HEK293 (cell line): ENCODE measurements at regions not wholly inside any gene's neighbourhood (a gene's known extent, or its start where the extent isn't known, plus 50 kb on each side); places are given as distances from the start of the nearest gene placed in this dataset.

Experiments
- CTCF ChIP-seq: fragments of 450-650 bp; formaldehyde crosslinking; IDR thresholded peaks from 2 replicates; pipeline ENCODE4 v1.5.1; 2016; ENCODE audit warnings: missing biosample characterization, missing genetic modification characterization
- KLF16 ChIP-seq: fragments of 450-650 bp; formaldehyde crosslinking; IDR thresholded peaks from 2 replicates; pipeline ENCODE4 v1.5.1; 2017; ENCODE audit warnings: missing biosample characterization, missing genetic modification characterization
- MYNN ChIP-seq: fragments of 450-650 bp; formaldehyde crosslinking; IDR thresholded peaks from 2 replicates; pipeline ENCODE4 v1.5.1; 2016; ENCODE audit warnings: missing biosample characterization, missing genetic modification characterization, borderline replicate concordance
- YY1 ChIP-seq: fragments of 450-650 bp; formaldehyde crosslinking; IDR thresholded peaks from 2 replicates; pipeline ENCODE4 v1.5.1; 2018; ENCODE audit warnings: missing biosample characterization, missing genetic modification characterization
- ZBTB1 ChIP-seq: fragments of 450-650 bp; formaldehyde crosslinking; IDR thresholded peaks from 2 replicates; pipeline ENCODE4 v1.5.1; 2016; ENCODE audit warnings: missing biosample characterization, missing genetic modification characterization
- ZBTB17 ChIP-seq: fragments of 450-650 bp; formaldehyde crosslinking; IDR thresholded peaks from 2 replicates; pipeline ENCODE4 v1.5.1; 2016; ENCODE audit warnings: missing biosample characterization, missing genetic modification characterization
- ZBTB7A ChIP-seq: fragments of 450-650 bp; formaldehyde crosslinking; IDR thresholded peaks from 2 replicates; pipeline ENCODE4 v1.5.1; 2016; ENCODE audit warnings: low read depth, missing biosample characterization, missing genetic modification characterization
- ZEB2 ChIP-seq: fragments of 450-650 bp; formaldehyde crosslinking; IDR thresholded peaks from 2 replicates; pipeline ENCODE4 v1.5.1; 2016; ENCODE audit warnings: missing biosample characterization, missing genetic modification characterization
- ZNF274 ChIP-seq, 2 experiments: fragments of 200-500 bp in 1 of 2; fragments of 450-650 bp in 1 of 2; sonication (Bioruptor generic) in 1 of 2; formaldehyde crosslinking in 1 of 2; IDR thresholded peaks; 2 replicates each; pipeline versions ENCODE4 v1.5.1 to v1.6.1; 2014 to 2016; ENCODE audit warnings: borderline replicate concordance in 1 of 2, inconsistent platforms in 1 of 2, low read length in 1 of 2, missing biosample characterization in 1 of 2, missing genetic modification characterization in 1 of 2
- ZNF48 ChIP-seq: fragments of 450-650 bp; formaldehyde crosslinking; IDR thresholded peaks from 2 replicates; pipeline ENCODE4 v1.5.1; 2016; ENCODE audit warnings: missing biosample characterization, missing genetic modification characterization
- TF ChIP-seq, protein P1 (sequence below): fragments of 450-650 bp; formaldehyde crosslinking; IDR thresholded peaks from 2 replicates; pipeline ENCODE4 v1.5.1; 2016; ENCODE audit warnings: missing biosample characterization, missing genetic modification characterization
- TF ChIP-seq, protein P2 (sequence below): fragments of 450-650 bp; formaldehyde crosslinking; IDR thresholded peaks from 2 replicates; pipeline ENCODE4 v1.5.1; 2016; ENCODE audit warnings: missing biosample characterization, missing genetic modification characterization

GRCh38 chr6:45822873-45823272, 192.8 kb downstream of the CLIC5 start:
- no peak for TF ChIP-seq ZBTB17 (tag by site-specific recombination)
- TF ChIP-seq ZNF274 (IDR thresholded peaks at IDR 0.05; ENCODE audit: low read length): no peak
- TF ChIP-seq ZNF274 (tag by site-specific recombination; IDR thresholded peaks at IDR 0.05; ENCODE audit: borderline replicate concordance): no peak
- no peak for TF ChIP-seq CTCF (tag by site-specific recombination)
- TF ChIP-seq ZNF48: no peak
- TF ChIP-seq KLF16 (tag by site-specific recombination): no peak
- no peak for TF ChIP-seq YY1 (tag by site-specific recombination)
- TF ChIP-seq MYNN (tag by site-specific recombination): no peak
- no peak for TF ChIP-seq ZBTB7A (tag by site-specific recombination)
- no peak for TF ChIP-seq ZEB2 (tag by site-specific recombination)
- TF ChIP-seq, protein P1, sequence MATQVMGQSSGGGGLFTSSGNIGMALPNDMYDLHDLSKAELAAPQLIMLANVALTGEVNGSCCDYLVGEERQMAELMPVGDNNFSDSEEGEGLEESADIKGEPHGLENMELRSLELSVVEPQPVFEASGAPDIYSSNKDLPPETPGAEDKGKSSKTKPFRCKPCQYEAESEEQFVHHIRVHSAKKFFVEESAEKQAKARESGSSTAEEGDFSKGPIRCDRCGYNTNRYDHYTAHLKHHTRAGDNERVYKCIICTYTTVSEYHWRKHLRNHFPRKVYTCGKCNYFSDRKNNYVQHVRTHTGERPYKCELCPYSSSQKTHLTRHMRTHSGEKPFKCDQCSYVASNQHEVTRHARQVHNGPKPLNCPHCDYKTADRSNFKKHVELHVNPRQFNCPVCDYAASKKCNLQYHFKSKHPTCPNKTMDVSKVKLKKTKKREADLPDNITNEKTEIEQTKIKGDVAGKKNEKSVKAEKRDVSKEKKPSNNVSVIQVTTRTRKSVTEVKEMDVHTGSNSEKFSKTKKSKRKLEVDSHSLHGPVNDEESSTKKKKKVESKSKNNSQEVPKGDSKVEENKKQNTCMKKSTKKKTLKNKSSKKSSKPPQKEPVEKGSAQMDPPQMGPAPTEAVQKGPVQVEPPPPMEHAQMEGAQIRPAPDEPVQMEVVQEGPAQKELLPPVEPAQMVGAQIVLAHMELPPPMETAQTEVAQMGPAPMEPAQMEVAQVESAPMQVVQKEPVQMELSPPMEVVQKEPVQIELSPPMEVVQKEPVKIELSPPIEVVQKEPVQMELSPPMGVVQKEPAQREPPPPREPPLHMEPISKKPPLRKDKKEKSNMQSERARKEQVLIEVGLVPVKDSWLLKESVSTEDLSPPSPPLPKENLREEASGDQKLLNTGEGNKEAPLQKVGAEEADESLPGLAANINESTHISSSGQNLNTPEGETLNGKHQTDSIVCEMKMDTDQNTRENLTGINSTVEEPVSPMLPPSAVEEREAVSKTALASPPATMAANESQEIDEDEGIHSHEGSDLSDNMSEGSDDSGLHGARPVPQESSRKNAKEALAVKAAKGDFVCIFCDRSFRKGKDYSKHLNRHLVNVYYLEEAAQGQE: no peak
- TF ChIP-seq ZBTB1 (tag by site-specific recombination): no peak
- TF ChIP-seq, protein P2, sequence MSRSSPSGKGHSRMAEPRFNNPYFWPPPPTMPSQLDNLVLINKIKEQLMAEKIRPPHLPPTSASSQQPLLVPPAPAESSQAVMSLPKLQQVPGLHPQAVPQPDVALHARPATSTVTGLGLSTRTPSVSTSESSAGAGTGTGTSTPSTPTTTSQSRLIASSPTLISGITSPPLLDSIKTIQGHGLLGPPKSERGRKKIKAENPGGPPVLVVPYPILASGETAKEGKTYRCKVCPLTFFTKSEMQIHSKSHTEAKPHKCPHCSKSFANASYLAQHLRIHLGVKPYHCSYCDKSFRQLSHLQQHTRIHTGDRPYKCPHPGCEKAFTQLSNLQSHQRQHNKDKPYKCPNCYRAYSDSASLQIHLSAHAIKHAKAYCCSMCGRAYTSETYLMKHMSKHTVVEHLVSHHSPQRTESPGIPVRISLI (tag by site-specific recombination): no peak
